GM23338 (cell line): ENCODE measurements at regions not wholly inside any gene's neighbourhood (a gene's known extent, or its start where the extent isn't known, plus 50 kb on each side); places are given as distances from the start of the nearest gene placed in this dataset.

Source experiments
- CREB1 ChIP-seq: fragments of 250-450 bp; sonication (Bioruptor Pico); IDR thresholded peaks from 2 replicates; pipeline ENCODE4 v1.5.0; 2020; ENCODE audit warnings: low read depth, mild to moderate bottlenecking, moderate library complexity
- ETS1 ChIP-seq: IDR thresholded peaks from 2 replicates; pipeline ENCODE4 v1.6.1; 2016; ENCODE audit warnings: antibody characterized with exemption
- EZH2 ChIP-seq: fragments of 200-600 bp; sonication (generic); IDR thresholded peaks from one replicate; pipeline ENCODE4 v1.8.0; 2017; ENCODE audit warnings: antibody characterized with exemption, mild to moderate bottlenecking, low read depth; ENCODE audit not compliant: unreplicated experiment
- EZH2phosphoT487 ChIP-seq: fragments of 200-600 bp; sonication (generic); IDR thresholded peaks from one replicate; pipeline ENCODE4 v1.8.1; 2018; ENCODE audit warnings: antibody characterized with exemption; ENCODE audit not compliant: unreplicated experiment
- JUNB ChIP-seq: IDR thresholded peaks from one replicate; pipeline ENCODE4 v1.6.1; 2016; ENCODE audit warnings: antibody characterized with exemption; ENCODE audit not compliant: unreplicated experiment
- NANOG ChIP-seq: IDR thresholded peaks from 2 replicates; pipeline ENCODE4 v1.6.1; 2016; ENCODE audit warnings: antibody characterized with exemption, borderline replicate concordance
- POLR2AphosphoS5 ChIP-seq: IDR thresholded peaks from 2 replicates; pipeline ENCODE4 v1.6.1; 2016; ENCODE audit warnings: antibody characterized with exemption, low read depth
- REST ChIP-seq: IDR thresholded peaks from one replicate; pipeline ENCODE4 v1.6.1; 2018; ENCODE audit warnings: antibody characterized with exemption; ENCODE audit not compliant: unreplicated experiment
- STAT1 ChIP-seq: IDR thresholded peaks from one replicate; pipeline ENCODE4 v1.6.1; 2016; ENCODE audit warnings: antibody characterized with exemption; ENCODE audit not compliant: unreplicated experiment
- ZNF114 ChIP-seq: fragments of 250-450 bp; sonication (Bioruptor Pico); IDR thresholded peaks from 2 replicates; pipeline ENCODE4 v1.5.0; 2020; ENCODE audit warnings: mild to moderate bottlenecking, moderate library complexity
- ZNF331 ChIP-seq: fragments of 250-450 bp; sonication (Bioruptor Pico); IDR thresholded peaks from 2 replicates; pipeline ENCODE4 v1.5.0; 2020; ENCODE audit warnings: low read depth, mild to moderate bottlenecking, moderate library complexity
- TF ChIP-seq, protein P1 (sequence below): fragments of 250-450 bp; sonication (Bioruptor Pico); IDR thresholded peaks from 2 replicates; pipeline ENCODE4 v1.5.0; 2020; ENCODE audit warnings: mild to moderate bottlenecking, moderate library complexity

DNA sequence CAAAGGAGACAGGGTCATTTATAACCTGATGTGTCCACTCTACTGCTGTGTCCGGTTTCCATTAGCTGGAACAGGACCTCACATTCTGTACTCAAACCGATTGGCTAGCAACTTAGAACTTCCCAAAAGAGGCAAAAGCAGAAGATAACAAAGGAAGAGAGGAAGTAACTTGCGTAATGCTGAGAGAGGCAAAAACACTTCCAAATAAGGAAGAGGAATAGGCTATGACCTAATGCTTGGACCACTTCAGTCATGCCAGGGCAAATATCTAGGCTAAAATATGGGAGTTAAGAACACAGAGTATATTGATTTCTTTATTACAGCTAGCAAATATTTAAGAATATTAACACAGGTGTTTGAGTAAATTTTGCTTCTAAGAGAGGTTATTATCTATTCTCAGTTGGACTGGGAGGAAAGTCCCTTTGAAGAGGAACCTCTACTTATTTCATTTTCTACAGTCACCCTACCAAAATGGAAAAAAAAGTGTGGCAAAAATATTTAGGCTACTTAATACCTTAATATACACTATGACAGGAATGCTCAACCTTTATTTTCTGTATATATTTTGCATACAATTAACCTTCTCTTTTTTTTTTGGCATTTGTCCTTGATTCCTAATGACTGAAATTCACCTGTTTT lies 499.8 kb upstream of the CHORDC1 start (continued):
- TF ChIP-seq, protein P1, sequence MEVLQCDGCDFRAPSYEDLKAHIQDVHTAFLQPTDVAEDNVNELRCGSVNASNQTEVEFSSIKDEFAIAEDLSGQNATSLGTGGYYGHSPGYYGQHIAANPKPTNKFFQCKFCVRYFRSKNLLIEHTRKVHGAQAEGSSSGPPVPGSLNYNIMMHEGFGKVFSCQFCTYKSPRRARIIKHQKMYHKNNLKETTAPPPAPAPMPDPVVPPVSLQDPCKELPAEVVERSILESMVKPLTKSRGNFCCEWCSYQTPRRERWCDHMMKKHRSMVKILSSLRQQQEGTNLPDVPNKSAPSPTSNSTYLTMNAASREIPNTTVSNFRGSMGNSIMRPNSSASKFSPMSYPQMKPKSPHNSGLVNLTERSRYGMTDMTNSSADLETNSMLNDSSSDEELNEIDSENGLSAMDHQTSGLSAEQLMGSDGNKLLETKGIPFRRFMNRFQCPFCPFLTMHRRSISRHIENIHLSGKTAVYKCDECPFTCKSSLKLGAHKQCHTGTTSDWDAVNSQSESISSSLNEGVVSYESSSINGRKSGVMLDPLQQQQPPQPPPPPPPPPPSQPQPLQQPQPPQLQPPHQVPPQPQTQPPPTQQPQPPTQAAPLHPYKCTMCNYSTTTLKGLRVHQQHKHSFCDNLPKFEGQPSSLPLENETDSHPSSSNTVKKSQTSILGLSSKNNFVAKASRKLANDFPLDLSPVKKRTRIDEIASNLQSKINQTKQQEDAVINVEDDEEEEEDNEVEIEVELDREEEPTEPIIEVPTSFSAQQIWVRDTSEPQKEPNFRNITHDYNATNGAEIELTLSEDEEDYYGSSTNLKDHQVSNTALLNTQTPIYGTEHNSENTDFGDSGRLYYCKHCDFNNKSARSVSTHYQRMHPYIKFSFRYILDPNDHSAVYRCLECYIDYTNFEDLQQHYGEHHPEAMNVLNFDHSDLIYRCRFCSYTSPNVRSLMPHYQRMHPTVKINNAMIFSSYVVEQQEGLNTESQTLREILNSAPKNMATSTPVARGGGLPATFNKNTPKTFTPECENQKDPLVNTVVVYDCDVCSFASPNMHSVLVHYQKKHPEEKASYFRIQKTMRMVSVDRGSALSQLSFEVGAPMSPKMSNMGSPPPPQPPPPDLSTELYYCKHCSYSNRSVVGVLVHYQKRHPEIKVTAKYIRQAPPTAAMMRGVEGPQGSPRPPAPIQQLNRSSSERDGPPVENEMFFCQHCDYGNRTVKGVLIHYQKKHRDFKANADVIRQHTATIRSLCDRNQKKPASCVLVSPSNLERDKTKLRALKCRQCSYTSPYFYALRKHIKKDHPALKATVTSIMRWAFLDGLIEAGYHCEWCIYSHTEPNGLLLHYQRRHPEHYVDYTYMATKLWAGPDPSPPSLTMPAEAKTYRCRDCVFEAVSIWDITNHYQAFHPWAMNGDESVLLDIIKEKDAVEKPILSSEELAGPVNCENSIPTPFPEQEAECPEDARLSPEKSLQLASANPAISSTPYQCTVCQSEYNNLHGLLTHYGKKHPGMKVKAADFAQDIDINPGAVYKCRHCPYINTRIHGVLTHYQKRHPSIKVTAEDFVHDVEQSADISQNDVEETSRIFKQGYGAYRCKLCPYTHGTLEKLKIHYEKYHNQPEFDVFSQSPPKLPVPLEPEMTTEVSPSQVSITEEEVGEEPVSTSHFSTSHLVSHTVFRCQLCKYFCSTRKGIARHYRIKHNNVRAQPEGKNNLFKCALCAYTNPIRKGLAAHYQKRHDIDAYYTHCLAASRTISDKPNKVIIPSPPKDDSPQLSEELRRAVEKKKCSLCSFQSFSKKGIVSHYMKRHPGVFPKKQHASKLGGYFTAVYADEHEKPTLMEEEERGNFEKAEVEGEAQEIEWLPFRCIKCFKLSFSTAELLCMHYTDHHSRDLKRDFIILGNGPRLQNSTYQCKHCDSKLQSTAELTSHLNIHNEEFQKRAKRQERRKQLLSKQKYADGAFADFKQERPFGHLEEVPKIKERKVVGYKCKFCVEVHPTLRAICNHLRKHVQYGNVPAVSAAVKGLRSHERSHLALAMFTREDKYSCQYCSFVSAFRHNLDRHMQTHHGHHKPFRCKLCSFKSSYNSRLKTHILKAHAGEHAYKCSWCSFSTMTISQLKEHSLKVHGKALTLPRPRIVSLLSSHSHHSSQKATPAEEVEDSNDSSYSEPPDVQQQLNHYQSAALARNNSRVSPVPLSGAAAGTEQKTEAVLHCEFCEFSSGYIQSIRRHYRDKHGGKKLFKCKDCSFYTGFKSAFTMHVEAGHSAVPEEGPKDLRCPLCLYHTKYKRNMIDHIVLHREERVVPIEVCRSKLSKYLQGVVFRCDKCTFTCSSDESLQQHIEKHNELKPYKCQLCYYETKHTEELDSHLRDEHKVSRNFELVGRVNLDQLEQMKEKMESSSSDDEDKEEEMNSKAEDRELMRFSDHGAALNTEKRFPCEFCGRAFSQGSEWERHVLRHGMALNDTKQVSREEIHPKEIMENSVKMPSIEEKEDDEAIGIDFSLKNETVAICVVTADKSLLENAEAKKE = no peak
- TF ChIP-seq REST (no peak), CREB1 (CRISPR knock-in tag) (no peak), ZNF331 (CRISPR knock-in tag) (no peak), POLR2AphosphoS5 (no peak), JUNB (no peak), EZH2 (no peak), EZH2phosphoT487 (no peak), NANOG (no peak), ZNF114 (no peak), ETS1 (no peak), STAT1 (no peak)
